ENCODE measurements at regions not wholly inside any gene's neighbourhood (a gene's known extent, or its start where the extent isn't known, plus 50 kb on each side); places are given as distances from the start of the nearest gene placed in this dataset.

- Histone ChIP-seq H3K9me3 (no peaks in the 10 kb centered on the region), H3K4me3 (no peak overlapping the region), H3K36me3 (no peaks in the 10 kb centered on the region), H3K27ac (no peak overlapping the region), H3K27me3 (no peaks in the 10 kb centered on the region), H3K4me1 (no peaks in the 10 kb centered on the region)
- no peak for TF ChIP-seq CTCF (IDR thresholded peaks at IDR 0.05)
- no peak for DNase-seq
- intact Hi-C loops (cut with DNase I; ENCODE audit: low total_unique reads): no loop called here
Measured at GRCh38 chr6:85017352-85017751, 253.0 kb upstream of the TBX18 start.

DNA sequence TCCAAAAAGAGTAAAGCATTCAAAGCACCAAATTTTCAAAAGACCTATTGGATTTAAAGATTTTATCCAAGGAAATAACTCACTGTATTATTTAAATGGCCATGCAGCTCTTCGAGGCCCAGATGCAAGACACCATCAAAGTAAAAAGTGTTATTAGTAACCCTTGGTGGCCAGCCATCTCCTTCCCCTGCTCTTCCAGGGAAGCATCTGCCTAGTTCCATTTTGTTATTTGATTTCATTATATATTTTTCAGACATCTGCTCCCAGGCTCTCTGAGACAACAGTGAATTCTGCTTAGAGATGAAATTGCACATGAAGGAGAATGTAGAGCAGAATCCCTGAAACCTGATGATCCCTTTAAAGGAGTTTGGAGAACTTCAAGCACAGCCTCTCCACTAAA is 252.3 kb upstream of the TBX18 start:
- Histone ChIP-seq H3K4me1 (no peaks in the 10 kb centered on the region), H3K27me3 (no peaks in the 10 kb centered on the region), H3K36me3 (no peaks in the 10 kb centered on the region), H3K9me3 (no peaks in the 10 kb centered on the region), H3K4me3 (no peak overlapping the region), H3K27ac (no peak overlapping the region)
- no peak for TF ChIP-seq CTCF (IDR thresholded peaks at IDR 0.05)
- intact Hi-C loops (cut with DNase I; ENCODE audit: low total_unique reads): no loop called here
- no peak for DNase-seq

- Histone ChIP-seq H3K27ac (no peak overlapping the region), H3K4me3 (no peak overlapping the region), H3K36me3 (no peaks in the 10 kb centered on the region), H3K27me3 (no peaks in the 10 kb centered on the region), H3K9me3 (no peaks in the 10 kb centered on the region), H3K4me1 (no peaks in the 10 kb centered on the region)
- peak in 1 of 2 donors; percentile 41 for DNase-seq
- TF ChIP-seq CTCF (IDR thresholded peaks at IDR 0.05): peak; percentile 68 to 69
- intact Hi-C loops (cut with DNase I; ENCODE audit: low total_unique reads): no loop called here
Measured at GRCh38 chr6:85015396-85015990, 251.1 kb upstream of the TBX18 start.

- no peaks in the 10 kb centered on the region for H3K9me3 ChIP-seq
- H3K27ac ChIP-seq: no peak overlapping the region
- intact Hi-C loops (cut with DNase I; ENCODE audit: low total_unique reads): no loop called here
- H3K4me1 ChIP-seq: no peaks in the 10 kb centered on the region
- no peak overlapping the region for H3K4me3 ChIP-seq
- H3K36me3 ChIP-seq: no peaks in the 10 kb centered on the region
- DNase-seq: no peak
- H3K27me3 ChIP-seq: no peaks in the 10 kb centered on the region
- TF ChIP-seq CTCF (IDR thresholded peaks at IDR 0.05): no peak
Measured at GRCh38 chr6:85010865-85011264, 246.5 kb upstream of the TBX18 start.

- H3K27ac ChIP-seq: no peak overlapping the region
- H3K4me1 ChIP-seq: no peaks in the 10 kb centered on the region
- DNase-seq: no peak
- H3K9me3 ChIP-seq: no peaks in the 10 kb centered on the region
- no peaks in the 10 kb centered on the region for H3K27me3 ChIP-seq
- intact Hi-C loops (cut with DNase I; ENCODE audit: low total_unique reads): no loop called here
- no peaks in the 10 kb centered on the region for H3K36me3 ChIP-seq
- no peak for TF ChIP-seq CTCF (IDR thresholded peaks at IDR 0.05)
- no peak overlapping the region for H3K4me3 ChIP-seq
Measured at GRCh38 chr6:85008296-85009009, 244.1 kb upstream of the TBX18 start.

Data from tibial artery (tissue), 4 donors.